SIG-M5 treated with dmso at 0.1 percent for 504 hours (cell line): ENCODE measurements at regions not wholly inside any gene's neighbourhood (a gene's known extent, or its start where the extent isn't known, plus 50 kb on each side); places are given as distances from the start of the nearest gene placed in this dataset.

Experiments
- DNase-seq: peaks from one replicate; lab custom pipeline; 2025; ENCODE audit not compliant: unreplicated experiment; lab: John Stamatoyannopoulos, UW

DNA sequence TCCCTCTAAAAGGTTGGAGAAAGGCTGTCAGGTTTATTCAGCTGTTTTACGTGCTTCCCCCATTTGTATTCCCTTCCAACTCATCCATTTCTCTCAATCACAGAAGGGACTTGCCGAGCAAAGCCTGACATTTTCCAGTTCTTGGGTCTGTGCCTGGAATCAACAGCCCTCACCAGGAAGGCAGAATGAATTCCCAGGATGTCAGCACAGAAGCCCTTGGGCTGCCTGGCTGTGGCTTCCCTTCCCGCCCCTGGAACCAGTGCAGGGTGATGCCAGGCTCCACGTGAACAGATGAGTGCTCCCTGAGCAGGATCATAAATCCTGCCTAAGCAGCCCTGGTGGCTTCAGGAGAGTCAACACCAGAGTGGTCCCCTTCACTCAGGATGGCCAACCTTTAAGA lies 86.1 kb upstream of the CD83 start:
- no peak for DNase-seq

DNA sequence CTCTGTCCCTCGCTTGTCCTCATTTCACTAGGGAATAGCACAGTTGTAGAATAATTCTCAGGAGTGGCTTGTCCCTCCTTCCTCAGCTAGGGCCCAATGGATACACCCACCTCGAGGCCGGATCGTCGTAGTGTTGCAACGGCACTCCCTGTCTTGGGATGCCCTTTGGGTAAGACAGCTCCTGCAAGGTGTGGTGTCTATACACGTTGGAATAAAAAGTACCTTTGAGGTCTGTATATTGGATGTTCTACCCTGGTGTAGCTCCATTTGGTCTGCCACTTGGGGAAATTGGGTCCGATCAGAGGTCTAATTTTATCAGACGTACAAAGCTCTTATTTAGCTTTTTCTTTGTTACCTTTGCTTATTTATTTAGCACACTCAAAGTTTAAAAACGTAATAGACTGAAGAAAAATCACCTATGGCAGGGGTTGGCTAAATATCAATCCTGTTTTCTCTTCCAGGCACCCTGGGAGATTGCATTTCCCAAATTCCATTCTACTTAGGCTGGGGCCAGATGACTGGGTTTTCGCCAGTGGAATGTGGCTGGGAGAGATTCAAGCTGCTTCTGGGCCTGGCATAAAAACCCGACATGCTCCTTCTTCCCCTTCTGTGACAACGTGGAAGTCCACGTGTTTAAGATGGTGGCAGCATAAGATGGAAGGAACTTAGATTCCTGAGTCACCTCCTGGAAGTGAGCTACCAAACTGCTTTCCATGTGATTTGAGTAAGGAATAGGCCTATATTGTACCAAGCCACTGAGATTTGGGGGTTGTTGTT lies 82.3 kb upstream of the CD83 start:
- no peak for DNase-seq

DNA sequence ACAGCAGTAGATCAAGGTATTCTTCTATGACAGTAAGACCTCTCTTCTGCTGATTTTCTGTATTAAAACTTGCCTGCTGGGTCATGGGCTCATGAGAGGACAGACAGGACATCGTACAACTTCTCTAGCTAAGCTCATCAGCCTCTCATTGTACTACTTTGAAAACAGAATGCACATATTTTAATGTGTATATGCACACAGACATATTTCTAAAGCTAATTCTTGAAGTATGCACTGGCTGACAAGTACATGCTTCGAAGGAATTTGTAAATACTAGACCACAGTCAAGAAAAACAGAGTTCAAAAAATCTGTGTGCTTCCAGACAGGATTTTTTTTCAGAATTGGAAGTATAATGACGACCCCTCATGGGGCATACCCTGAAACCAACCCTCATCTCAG lies 81.7 kb upstream of the CD83 start:
- no peak for DNase-seq

DNA sequence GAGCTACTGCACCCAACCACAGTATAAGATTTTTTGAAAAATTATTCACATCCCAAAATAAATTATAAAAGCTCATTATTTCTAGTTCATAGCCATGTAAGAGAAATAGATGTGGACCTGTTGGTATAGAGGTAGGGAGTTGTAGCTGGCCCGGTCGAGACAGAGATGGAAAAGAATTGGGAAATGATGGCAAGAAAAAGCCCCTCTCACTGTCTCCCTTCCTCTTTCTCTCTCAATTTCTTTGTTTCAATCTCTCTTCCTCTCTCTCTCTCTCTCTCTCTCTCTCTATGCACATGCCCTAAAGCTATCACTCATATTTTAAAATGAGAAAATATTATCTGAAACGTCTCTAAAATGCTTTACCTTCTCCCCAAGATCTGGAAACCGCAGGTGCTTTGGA lies 80.7 kb upstream of the CD83 start:
- peak; percentile 4 for DNase-seq

DNA sequence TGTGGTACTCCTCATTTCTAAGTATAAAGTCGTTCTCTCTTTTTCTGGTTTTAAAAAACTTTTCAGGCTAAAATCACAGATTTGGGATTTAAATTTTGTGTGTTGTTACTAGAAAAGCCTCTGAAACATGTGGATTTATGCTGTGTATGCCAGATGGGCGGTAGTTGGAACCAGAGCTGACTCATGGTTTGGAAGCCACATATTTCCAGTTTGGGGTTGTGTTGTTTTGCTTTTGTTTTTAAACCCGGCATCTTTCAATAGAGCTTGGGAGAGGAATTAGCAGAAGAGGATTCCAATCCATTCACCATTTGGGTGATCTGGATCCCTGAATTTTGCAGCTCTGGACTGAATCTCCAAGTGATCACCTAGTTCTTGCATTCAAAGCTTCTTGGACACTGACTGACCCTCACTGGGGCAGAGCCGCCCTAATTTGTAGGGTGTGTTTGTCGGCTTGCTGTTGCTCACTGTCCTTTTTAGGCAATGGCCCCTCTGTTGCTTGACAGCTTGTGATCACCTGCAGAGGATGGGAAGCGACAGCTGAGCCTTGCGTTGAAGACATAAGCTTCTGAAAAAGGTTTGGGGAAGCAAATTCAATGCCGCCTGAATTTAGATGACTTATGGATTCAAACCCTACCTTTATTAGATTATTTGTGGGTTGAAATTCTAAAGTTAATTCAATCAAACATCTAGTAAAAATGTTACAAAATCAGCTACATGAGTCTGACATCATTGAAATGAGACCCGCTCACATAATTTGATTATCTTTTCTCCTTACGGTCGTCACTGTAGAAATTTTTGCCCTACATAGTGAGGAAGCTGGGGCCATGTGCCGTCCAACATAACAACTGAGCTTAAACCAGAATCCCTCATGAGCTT lies 79.9 kb upstream of the CD83 start:
- no peak for DNase-seq

DNA sequence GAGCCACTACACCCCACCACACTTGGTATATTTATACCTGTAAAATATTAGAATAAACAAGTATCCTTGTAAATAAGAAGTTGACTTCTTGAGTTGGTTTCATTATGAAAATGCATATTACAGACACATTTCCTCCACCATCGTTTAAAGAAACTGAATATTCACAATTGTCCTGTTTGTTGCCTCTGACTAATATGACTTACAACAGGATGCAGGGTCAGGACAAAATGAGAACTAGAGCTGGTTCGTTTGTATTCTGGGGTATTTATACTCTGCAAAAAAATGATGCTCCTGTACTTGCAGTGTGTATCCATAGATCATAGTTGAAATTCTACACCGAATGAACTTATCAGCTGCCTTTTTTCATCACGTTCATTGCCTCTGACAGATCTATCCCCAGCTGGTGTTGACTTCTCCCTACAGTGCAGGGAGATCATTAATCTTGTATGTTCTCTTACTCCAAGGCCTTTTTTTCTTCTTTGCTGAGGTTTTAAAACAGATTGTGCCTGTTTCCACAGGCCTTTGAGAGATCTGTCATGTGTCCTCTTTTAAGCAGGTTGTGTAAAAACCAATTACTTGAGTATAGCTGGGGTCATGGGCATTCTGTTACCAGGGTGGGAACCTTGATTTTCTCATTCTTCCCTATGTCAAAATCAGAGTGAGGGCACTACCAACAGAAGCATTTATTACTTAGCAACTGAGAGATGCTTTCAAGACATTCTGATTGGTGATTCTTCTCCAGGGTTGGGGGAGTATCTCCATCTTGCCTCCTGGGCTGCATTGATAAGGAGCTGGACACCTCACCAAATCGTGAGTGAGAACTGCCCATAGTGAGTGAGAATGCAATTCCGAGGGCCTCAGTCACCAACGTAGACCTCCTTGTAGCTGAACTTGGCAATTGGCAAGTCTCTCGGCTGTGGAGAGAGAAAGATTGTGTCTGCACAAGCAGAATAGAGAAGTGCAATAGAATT lies 78.8 kb upstream of the CD83 start:
- no peak for DNase-seq

DNA sequence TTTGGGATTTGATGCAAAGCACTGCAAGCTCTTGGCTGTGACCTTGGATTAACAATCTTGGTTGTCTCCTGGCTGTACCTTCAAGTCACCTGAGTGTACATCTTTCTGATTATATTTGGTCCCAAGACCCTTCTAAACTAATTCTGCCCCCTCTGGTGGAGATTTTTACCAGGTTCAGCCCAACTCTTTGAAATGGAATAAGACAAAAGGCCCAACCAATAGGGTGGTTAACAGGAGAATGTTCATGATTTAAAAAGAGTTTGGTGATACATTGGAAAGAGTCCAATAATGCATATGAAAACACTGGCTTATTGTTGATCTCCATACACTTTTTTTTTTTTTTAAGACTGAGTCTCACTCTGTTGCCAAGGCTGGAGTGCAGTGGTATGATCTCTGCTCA lies 77.5 kb upstream of the CD83 start:
- no peak for DNase-seq

DNA sequence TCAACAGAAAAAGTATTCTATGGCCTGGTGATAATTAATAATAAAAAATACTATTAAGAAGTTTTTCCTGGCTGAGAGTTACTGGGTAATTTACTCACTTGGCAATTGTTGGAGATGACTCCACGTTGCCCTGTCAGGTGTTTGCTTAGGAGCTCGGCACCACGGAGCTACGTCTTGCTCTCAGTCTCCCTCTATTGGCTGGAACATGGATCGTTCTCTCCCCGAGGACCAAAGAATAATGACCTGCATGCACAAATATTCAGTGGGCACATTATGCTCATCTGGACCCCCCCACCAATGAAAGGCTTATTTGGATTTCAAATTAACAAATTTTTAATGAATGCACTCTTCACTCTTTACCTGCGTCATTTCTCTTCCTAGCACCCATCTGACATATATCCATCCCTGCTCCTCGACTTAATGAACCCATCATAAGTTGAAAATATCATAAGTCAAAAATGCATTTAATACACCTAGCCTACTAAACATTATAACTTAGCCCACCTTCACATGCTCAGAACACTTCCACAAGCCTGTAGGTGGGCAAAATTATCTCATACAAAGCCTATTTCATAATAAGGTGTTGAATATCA lies 71.0 kb upstream of the CD83 start:
- DNase-seq = peak; percentile 42

DNA sequence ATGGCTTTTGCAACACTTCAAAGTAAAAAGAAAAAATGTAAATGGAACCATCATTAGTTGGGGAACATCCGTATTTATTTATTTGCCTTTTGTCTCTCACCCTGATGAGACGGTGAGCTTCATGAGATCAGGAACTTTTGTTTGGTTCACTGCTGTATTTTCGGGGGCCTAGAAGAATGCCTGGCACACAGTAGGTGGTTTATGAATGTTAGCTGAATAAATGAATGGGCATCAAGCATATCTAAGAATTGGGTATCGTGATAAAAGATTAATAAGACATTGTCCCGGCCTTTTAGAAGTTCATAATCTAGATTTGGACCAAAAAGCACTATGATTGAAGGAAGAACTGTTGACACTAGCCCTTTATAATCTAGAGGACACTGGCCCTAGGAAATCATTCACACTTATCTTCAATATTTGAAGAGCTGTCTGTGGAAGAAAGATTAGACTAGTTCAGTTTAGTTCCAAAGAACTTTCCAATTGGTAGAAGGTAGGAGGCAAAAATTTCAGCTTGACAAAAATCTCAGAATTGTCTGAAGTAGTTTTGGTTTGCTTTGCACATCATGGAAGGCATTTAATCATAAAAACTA lies 70.3 kb upstream of the CD83 start:
- no peak for DNase-seq

DNA sequence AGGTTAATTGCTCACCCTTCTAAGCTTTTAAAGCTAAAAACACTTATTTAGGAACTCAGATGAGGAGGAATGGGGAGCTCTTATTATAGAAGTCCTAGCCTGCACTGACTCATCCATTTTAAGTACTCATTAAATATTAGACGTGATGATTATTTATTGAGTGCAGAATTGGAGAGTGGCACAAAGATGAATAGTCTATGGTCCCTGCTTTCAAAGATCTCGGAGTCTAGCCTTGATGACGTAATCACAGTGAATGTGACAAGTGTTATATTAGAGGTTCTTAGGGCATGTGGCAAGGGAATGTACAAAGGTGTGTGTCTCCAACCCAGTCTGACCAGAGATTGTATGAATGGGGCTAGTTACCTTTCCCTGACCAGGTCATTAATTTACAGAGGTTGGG lies 68.7 kb upstream of the CD83 start:
- no peak for DNase-seq

DNA sequence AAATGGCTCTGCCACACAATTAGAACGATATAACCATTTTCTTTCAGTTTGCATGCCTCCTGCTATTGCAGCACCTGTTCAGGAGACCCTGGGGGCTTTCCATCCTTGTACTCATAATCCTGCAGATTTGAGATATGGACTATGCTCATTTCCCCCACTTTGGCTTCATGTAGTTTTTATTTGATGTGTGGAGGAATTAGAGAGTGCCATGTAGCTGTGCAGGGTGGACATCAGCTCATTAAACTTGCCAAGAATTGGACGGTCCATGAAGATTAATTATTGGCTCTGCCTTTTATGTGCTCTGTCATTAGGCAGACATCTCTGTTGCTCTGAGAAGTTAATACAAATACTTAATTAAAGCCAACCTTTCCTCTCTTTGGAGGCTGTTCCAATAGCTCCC lies 66.2 kb upstream of the CD83 start:
- no peak for DNase-seq

DNA sequence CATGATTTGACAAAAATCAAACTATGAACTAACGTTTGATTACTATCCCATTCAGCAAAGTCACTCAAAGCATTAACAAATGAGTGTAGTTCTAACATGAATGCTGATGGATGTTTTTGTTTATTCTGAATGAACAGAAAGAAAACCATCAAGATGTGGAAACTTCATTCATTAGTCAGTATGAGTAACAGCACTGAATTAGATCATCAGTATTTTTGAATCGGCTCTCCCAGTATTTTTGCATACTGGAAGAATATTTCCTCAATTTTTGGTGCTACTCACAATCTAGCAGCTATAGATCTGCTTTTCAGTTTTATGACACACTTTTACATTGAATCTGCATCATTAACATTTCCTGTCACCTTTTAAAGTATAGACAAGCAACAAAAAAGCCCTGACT lies 63.8 kb upstream of the CD83 start:
- DNase-seq = no peak

DNA sequence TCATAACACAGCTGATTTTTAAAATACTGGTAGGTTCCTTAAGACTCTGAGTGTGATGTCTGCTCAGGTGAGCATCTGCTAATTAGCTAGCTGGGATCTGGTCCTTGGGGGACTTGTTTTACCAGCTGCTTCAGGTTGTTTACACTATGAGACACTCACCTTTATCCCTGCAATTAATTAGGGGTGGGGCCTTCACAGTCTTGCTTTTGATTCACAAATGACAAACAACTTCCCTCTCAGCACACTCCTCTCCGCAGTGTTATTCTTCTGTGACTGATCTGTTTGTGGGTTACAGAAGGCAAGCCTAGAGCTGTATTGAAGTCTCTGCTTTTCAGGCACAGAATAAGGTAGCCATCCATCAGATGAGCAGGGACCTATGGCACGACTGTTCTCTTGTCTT lies 62.0 kb upstream of the CD83 start:
- no peak for DNase-seq

DNA sequence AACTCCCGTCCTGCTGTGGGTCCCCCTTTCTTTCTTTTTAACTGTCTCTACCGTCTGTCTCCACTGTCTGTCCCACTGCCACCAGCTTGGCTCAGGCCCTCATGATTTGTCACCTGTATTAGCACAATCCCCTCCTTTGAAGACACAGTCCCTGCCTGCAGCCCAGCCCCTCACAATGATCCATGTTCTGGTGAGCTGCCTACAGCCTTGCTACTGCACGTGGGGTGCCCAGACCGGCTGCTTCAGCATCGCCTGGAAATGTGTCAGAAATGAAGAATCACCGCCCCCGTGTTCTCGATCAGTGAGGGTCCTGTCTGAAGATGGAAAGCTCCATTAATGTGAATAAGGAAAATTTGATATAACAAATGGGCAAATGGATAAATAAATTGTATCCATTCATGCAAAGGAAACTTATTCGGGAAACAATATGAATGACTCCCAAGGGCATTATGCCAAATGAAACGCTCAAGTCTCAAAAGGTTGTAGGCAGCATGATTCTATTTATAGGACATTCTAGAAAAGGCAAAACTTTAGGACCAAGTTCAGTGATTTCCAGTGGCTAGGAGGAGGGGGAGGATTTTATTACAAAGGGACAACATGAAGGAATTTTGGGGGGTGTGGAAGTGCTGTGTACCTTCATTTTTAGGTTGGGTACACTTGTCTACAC lies 59.4 kb upstream of the CD83 start:
- DNase-seq = no peak

DNA sequence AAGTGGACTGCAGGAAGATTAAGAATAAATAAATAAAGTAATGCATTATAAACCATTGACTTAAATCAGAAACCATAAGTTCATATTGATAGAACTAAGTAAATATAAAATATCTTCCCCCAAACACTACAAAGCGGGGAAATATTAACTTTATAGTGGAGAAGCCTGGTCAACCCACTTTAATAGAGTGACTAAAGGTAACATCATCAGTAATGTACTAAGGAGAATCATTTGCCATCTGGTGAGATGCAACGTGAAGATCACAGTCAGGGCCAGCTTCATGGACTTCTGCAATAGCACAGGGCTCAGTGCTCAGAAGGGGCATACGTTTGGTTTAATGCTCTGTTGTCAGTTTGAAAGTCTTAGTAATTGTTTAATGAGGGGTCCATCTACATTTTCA lies 58.8 kb upstream of the CD83 start:
- DNase-seq = no peak

DNA sequence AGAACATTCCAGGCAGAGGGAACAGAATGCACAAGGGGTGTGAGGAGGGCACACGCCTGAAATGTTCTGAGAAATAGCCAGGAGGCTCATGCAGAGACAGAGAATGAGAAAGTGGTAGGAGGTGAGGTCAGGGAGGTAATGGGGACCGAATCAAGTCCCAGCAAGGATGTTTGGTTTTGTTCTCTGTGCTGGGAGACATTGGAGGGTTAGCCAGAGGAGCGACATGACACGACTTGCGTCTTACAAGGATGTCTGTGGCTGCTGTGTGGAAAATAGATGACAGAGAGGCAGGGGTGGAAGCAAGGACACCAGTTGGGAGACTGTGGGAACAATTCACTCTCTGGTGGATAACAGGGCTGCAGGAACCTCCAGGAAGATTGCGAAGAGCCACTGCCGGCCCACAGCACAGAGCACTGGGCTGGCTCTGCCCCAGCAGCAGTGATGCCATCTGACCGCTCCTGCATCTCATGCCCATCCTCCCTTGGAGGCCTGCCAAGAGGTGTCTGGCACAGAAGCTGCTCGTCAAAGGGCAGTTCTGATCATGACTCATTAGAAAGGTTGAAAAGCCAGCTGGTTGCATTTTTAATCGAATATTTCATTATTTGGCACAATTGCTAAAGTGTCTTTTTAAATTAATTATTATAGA lies 57.7 kb upstream of the CD83 start:
- no peak for DNase-seq

DNA sequence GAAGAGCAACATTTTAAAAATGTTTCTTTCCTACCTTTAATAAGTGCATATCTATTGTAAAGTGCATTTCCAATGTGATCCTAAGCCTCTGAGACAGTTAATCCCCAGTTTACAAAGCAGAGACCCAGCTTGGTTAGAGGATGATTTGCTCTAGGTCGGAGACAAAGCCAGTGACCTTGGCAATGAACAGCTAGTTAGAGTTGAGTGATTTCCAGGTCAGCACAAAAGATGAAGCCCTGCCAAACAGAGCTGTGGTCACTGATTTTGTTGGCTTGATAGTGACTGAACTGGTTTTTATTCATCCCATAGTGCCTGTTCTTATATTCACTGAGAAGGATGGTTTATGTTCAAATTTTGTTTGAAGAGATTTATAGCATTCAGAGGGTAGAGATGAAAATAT lies 56.6 kb upstream of the CD83 start:
- no peak for DNase-seq

DNA sequence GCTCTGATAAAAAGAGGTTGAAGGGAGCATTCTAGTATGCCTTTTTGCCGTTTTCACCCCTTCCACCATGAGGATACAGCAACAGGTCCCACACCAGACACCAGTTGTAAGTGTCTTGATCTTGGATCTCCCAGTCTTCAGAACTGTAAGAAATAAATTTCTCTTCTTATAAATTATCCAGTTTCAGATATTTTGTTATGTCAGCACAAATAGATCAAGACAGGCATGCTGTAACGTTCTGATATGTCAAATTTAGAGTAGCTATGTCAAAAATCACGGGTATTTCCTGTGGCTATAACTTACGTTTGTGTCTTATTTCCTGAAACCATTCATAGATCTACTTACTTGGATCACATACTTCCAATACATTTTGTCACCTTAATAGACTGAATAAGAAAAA lies 55.9 kb upstream of the CD83 start:
- DNase-seq = no peak

DNA sequence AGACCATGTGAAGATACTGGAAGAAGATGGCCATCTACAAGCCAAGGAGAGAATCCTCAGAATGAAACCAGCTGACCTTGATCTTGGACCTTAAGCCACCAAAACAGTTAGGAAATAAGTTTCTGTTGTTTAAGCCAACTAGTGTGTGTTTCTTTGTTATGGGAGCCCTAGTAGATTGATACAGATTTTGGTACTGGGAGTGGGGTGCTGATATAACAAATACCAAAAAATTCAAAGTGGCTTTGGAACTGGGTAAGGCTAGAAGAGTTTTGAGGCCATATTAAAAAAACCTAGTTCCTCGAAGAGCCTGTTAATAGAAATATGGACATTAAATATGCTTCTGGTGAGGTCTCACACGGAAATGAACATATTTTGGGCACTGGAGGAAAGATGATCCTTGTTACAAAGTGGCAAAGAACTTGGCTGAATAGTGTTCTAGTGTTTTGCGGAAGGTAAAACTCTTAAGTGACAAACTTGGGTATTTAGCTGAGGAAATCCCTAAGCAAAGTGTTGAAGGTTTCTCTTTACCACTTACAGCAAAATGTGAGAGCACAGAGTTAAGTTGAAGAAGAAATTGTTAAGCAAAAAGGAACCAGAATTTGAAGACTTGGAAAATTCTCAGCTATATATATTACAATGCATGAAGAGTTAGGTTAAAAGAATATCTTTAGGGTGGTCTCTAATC lies 55.1 kb upstream of the CD83 start:
- no peak for DNase-seq
